ENCODE measurements at regions not wholly inside any gene's neighbourhood (a gene's known extent, or its start where the extent isn't known, plus 50 kb on each side); places are given as distances from the start of the nearest gene placed in this dataset.

DNA sequence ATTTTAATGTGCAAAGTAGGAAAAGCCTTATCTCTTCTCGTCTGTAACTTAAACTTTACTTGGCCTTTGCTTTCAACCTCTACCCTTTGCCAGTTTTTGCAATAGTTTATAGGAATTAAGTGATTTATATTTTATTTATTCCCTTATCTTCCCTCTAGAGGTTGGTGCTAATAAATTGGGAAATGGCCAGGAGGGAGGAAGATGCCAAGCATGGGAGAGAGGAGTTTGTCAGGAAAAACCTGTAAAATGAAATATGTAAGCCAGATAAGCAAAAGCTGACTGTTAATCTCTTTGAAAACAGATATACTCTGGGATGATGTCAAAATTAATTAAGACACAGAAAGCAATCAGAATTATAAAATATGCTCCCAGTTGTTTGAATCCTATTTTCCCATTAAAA, 484.5 kb downstream of the NR2F1-AS1 start:
- no peak for DNase-seq

GRCh38 chr5:93092349-93093105, 488.5 kb downstream of the NR2F1-AS1 start:
- DNase-seq = no peak

DNA sequence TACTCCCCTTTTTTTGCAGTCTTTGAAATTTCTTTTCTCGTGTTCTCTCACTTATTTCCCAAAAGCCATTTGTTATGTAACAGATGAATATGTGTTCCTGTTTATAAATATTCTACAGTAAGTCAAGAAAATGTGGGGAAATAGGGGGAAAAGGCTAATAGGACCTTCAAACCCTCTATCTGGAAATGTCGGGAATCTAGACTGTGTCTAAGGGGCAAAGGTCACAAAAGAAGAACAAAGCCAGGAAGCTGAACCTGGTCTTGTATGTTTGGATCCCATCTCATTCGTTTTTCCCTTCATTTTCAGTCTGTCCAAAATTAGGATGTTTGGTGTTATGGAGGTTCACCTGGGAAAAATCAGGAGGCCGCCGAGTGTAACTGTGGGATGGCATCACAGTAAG, 490.3 kb downstream of the NR2F1-AS1 start:
- no peak for DNase-seq

GRCh38 chr5:93088592-93089389, 492.2 kb downstream of the NR2F1-AS1 start:
- no peak for DNase-seq

- no peak for DNase-seq
Observed at GRCh38 chr5:93087326-93087725, 493.7 kb downstream of the NR2F1-AS1 start.

- no peak for DNase-seq
Observed at GRCh38 chr5:93082981-93083380, 498.0 kb downstream of the NR2F1-AS1 start.

DNA sequence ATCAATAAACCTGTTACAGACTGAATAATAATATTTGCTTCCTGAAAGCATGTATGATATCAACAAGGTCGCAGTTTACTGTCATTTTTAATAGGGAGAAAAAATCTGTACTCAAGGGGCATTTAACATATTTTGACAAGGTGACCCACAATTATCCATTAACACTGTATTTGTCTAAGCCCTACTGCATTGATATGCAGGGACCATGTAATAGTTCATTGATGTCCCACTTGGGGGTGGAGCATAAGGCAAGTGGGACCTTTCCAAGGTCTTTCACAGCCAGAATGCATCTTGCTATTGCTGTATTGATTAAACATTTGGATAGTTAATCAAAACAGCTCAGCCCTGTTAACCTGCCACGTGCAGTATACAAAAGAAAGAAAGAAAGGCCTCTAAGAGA, 502.0 kb downstream of the NR2F1-AS1 start:
- DNase-seq = no peak

GRCh38 chr5:93078082-93079038, 502.7 kb downstream of the NR2F1-AS1 start:
- DNase-seq = no peak

DNA sequence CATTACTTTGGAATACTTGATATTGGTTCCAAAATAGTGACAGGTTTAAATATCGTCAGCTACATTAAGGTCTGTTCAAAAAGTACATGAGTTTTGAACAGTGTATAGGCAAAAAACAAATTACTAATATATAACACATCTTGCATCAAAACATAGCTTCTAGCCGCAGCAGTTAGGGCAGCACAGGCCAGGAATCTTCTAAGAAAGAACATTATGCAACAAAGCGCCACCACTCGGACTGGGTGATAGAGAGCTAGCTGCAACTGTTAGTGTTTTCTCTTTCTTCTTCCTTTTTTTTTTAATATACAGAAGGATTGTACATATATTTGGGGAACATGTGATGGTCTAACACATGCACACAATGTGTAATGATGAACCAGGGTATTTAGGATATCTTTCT, 504.5 kb downstream of the NR2F1-AS1 start:
- no peak for DNase-seq

GRCh38 chr5:93076096-93076495, 504.9 kb downstream of the NR2F1-AS1 start:
- DNase-seq = no peak

DNA sequence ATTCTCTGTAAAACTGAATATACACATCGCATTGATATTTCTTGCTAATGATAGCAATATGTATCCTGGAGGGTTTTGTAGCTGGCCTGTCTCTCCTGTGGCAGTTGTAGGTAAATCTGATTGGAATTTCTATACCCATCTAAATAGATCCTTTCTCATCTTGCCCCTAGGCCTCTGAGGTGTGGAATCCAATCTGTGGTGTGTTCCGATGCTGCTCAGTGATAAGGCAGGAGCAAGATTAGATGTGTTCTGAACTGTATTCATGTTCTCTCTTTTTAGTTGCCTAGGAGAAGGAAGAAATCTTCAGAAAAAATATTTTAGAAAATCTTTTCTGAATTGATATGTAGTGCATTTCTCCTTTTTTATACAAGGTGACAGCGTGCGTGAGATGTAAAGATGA, 507.5 kb downstream of the NR2F1-AS1 start:
- no peak for DNase-seq

- no peak for DNase-seq
Observed at GRCh38 chr5:93072831-93073459, 508.1 kb downstream of the NR2F1-AS1 start.

DNA sequence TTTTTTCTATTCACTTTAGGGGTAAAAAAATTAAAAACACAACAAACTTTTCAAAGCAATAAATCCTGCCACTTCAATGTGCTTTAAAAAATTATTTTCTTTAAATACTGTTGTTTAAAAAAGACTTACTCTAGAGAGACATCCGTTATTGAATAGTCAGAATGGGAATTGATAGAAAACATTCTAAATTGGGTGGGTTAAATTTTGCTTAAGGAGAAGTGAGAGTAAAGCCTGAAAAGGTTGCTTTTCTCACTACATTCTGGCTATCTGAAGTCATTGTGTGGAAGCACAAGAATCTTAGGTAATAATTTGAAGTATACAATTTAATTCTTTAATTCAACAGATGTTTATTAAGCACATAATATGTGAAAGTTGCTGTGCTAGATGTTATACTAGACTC, 509.3 kb downstream of the NR2F1-AS1 start:
- no peak for DNase-seq

DNA sequence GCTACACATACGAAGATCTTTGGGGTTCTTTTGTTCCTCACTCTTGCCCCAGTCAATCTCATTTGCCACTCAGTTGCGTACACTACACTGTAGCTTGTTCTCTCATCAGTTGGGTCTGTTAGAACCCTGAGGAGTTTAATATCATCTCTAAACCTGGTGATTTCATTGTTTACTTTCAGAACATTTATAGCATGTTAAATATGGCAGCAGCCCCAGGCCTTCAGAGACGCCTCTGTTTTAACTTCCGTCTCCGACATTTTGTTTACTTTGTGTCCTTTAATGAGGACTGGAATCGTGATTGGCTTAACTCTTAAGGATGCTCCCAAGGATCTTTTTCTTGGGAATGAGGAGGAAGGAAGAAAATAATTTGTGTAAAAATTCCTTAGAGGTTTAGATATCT, 510.1 kb downstream of the NR2F1-AS1 start:
- DNase-seq = no peak

DNA sequence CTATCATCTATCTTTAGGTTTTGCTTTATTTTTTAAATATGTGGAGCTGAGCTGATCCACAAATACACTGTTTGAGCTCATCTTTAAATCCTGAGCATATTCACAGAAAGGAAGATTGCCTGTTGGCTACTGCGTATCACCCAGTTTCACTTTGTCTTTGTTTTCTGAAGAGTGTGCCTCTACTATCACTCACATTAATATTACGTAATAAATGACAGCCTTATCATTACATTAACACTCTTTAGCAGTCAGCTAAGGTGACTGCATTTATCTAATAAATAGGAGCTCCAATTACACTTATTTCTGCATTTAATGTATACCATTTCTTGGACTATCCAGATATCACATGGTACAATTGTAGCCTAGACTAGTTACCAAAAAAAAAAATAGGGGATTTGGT, 511.7 kb downstream of the NR2F1-AS1 start:
- DNase-seq = no peak

DNA sequence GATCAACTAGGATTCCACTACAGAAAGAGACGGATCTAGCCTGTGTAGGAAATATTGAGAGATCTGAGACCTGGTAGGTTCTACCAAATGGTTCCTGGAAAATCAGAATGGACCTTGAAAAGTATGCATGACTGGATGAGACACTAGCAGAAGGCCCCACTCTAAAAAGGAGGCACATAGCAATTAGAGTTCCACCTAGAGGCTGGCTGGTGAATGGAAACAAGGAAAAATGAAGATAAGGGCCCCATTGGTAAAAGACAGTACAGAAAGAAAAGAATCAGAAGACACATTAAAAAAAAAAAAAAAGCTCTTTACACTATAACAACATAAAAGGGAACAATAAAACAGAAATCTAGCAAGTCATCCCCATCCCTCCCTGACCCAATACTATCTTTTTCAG, 518.5 kb downstream of the NR2F1-AS1 start:
- DNase-seq = no peak

DNA sequence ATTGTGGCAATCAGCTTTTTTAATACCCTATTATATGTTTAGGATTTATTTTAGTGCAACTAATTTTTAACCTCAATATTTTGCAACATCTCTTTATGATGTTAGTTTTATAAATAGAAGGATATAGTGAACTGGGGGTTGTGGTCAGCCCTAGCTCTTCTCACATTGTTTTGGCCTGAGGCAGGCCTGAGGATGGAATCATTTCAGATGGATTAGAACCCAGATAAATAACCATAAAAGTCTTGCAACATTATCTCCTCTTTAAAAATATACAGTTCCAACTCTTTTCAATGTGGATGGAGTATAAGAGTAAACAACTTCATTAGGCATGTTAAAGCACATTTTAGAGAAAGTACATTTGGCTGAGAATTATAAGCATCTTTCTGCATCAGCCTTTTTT, 522.7 kb downstream of the NR2F1-AS1 start:
- no peak for DNase-seq

GRCh38 chr5:93057311-93057710, 523.7 kb downstream of the NR2F1-AS1 start:
- DNase-seq = no peak

DNA sequence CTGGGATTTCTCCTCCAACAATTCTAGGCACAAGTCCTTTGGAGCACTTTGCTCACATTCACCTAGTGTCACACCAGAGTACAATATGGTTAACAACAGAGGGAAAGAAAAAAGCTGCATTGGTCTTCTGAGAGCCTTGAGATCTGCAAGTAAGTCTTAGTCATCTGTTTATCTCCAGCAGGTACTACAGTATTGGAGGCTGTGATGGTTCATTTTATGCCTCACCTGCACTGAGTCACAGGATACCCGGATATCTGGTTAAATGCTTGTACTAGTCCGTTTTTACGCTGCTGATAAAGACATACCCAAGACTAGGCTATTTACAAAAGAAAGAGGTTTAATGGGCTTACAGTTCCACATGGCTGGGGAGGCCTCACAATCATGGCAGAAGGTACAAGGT, 525.0 kb downstream of the NR2F1-AS1 start:
- DNase-seq = no peak

DNA sequence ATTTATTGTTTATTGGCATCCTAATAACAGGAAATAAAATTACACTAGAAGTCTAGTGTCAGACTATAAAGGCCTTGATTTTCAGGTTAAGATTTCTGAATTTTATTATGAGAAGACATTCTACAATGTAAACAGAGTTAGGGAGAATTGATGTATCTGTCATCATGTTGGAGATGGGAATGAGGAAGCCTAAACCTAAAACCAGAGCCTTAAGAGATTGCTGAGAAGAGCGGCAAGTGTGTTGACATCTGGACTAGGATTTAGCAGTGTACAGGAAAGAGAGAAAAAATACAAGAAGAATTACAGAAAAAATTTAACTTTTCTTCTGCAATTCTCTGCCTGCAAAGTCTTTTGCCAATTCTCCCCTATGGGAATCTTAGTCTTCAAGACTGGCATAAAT, 525.5 kb downstream of the NR2F1-AS1 start:
- DNase-seq = no peak

GRCh38 chr5:93054424-93055163, 526.4 kb downstream of the NR2F1-AS1 start:
- DNase-seq = no peak

GRCh38 chr5:93053825-93054224, 527.2 kb downstream of the NR2F1-AS1 start:
- no peak for DNase-seq
